HG03108 (cell line): ENCODE measurements at regions not wholly inside any gene's neighbourhood (a gene's known extent, or its start where the extent isn't known, plus 50 kb on each side); places are given as distances from the start of the nearest gene placed in this dataset.

Experiments used
- ATAC-seq: cut with Tn5 transposase; IDR thresholded peaks from one replicate; pipeline ENCODE4 v1.9.1; 2021; ENCODE audit warnings: moderate library complexity; ENCODE audit not compliant: unreplicated experiment

DNA sequence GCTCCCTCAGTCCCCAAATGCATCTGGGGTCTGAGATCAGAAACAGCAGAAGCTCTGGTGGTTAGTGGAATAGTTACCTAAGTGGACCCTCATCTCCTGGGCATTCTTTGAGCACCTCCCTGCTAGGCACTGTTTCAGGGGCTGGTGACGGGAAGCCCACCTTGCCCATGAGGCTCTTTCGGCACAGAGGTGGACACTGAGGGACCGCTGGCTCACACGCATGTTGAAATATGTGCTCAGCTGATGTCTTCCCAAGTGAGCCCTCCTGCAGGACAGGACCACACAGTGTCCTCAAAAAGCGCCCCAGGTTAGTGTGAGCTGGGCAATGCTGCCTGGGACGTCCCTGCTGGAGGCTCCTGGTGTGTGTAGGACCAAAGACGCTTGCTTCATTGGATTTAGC lies 1379.9 kb downstream of the TBC1D22A start:
- no peak for ATAC-seq

- no peak for ATAC-seq
Observed at GRCh38 chr22:48141301-48141700, 1378.9 kb downstream of the TBC1D22A start.

DNA sequence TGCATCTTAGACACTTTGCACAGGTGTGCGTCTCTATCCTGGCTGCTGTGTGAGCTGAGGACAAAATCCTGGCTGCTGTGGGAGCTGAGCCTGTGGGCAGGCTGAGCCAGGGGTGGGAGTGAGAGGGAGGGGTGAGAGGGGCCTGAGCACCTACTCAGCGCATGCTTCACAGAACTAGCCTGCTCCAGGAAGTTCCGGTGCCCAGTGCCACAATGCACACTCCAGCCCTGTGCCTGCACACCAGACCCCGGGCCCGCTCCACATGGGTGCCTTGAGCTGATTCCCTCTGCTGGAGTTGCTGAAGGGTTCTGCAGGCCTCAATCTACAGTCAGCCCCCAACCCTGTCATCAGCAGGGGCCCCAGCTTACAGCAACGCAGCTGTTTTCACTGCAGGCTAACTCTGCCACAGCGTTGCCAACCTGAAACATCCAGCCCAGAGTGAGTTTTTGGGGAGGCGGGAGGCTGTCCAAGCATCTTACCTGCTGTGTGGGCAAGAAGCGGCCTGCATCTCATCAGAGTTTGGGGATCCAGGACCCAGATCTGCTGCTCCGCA lies 1377.9 kb downstream of the TBC1D22A start:
- ATAC-seq = no peak

DNA sequence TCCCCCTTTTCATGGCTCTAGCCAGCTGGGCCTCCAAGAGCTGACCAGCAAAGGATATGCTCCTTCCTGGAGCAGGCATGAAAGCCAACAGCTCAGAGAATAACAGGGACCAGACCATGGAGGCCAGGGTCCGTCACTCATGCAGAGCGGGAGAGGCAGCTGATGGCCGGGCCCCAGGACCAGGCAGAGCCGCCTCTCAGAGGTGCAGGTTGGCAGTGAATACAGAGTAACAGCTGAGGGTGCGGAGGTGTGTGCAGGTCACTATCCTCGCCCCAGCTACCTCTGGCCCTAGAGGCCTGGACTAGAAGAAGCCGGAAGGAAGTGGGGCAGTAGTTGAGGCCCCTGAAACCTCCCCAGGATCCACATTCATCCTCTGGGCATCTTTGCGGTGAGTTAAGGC lies 1377.3 kb downstream of the TBC1D22A start:
- ATAC-seq = no peak

- no peak for ATAC-seq
Observed at GRCh38 chr22:48138855-48139254, 1376.4 kb downstream of the TBC1D22A start.

DNA sequence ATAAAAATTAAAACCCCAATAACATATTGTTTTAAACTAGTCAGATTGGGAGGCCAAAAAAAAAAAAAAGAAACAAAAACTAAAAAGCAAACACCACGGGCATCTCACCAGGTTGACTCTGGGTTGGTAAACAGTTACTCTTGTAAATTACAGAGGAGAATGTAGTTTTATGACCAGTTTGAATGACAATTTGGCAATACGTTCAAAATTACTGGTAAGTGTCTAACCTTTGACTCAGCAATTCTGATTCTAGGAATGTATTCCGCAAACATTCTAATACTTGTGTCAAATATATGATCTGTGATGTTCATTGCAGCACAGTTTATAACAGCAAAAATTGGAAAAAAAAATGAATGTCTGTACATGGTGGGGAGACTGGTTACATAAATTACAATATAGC lies 1376.0 kb downstream of the TBC1D22A start:
- no peak for ATAC-seq

DNA sequence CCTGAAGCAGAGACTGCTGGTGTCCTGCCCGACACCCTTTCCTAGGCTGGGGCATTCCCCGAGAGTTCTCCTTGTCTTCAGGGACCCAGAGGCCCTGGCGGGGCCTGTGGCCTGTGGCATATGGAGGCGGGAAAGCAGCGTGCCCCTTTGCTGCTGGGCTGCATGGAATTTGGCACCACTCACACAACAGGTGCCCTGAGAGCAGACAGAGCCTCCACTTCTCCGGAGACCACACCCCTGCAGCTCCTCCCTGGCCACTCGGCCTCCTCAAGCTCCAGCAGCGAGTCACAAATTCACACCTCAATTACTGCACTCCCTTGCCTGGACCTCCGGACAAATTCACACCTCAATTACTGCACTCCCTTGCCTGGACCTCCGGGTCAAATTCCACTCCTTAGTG lies 1375.2 kb downstream of the TBC1D22A start:
- ATAC-seq = no peak

- ATAC-seq = no peak
Observed at GRCh38 chr22:48135592-48135991, 1373.1 kb downstream of the TBC1D22A start.

- ATAC-seq = no peak
Observed at GRCh38 chr22:48125416-48125815, 1363.0 kb downstream of the TBC1D22A start.

- no peak for ATAC-seq
Observed at GRCh38 chr22:48121984-48122383, 1359.5 kb downstream of the TBC1D22A start.

GRCh38 chr22:48118654-48119053 lies 1356.2 kb downstream of the TBC1D22A start:
- ATAC-seq = no peak

DNA sequence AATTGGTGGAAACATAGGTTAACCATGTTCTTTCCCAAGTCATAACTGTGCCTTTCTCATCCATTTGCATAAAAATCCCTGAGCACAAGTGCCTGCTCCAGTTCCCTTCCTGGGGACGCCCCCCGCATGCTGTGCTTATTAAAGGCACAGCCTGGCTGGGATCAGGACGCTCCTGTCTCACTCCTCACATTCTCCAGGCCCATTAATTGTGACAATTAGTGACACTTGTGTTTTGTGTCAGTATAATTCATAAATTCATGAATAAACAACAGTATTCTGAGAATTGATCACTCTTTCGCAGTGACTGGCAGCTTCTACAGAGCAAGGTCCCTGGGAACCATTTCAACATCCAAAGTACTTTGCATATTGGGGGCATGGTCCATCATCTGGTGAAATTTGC lies 1354.4 kb downstream of the TBC1D22A start:
- ATAC-seq = no peak

DNA sequence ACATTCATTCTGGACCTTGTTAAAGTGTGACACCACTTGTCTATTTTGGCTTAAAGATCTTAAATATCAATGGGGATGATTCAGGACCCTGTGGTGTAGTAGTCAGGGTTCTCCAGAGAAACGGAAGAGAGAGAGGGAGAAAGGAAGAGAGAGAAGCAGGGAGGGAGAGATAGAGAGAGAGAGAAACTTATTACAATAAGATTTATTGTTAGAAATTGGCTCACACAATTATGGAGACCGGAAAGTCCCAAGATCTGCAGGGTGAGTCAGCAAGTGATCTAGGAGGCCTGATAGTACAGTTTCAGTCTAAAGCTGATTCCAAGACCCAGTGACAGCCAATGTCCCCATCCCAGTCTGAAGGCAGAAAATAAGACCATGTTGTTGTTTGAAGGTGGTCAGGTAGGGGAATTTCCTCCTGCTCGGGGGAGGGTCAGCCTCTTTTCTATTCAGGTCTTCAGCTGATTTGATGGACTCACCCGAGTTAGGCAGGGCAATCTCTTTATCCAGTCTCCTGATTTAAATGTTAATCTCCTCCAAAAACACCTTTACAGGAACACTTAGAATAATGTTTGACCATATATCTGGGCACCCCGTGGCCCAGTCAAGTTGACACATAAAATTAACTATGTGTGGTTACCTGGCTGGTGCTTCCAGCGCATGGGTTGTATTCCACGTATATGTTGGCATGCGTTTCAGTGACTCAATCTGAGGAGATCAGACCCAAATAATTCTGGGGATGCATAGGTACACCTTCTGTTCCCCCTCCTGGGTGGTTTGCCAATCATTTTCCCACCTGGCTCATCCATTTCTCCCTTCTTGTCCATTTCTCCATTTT lies 1350.5 kb downstream of the TBC1D22A start:
- no peak for ATAC-seq

DNA sequence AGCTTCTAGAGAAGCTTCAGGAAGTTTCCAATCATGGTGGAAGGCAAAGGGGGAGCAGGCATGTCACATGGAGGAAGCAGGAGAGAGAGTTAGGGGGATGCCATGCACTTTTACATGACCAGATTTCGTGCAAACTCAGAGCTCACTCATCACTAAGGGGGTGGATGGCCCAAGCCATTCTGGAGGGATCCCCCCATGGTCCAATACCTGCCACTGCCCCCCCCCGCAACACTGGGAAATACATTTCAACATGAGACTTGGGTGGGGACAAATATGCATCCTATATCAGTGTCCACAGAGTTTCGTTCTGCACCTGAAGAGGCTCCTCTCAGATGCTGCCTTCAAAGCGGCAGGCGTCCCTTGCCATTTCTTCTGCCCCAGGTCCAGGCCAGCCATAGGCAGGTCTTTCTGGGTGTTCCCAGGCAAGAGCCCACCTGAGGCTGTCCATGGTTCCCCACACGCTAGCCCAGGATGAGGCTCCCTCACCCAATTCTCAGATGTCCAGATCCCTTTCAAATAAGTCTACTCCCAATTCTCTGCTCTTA lies 1344.3 kb downstream of the TBC1D22A start:
- no peak for ATAC-seq

DNA sequence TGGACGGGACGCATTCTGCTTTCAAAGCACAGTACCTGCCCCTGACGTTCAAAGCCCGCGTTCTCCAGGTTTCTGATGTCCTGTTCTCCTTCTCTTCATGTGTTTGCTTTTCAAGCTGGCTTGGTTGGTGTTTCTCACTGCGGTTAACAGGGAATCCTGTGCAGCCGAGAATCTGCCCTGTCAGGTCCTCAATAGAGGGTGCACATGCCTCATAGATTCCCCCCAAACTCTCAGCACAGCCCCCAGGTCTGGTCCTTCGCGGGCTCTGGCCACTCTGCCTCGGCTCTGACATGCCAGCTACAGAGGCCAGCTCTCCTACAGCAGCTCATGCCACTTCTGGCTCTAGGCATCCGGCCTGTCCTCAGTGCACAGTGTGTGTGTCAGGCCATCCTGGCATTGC lies 1343.8 kb downstream of the TBC1D22A start:
- no peak for ATAC-seq

DNA sequence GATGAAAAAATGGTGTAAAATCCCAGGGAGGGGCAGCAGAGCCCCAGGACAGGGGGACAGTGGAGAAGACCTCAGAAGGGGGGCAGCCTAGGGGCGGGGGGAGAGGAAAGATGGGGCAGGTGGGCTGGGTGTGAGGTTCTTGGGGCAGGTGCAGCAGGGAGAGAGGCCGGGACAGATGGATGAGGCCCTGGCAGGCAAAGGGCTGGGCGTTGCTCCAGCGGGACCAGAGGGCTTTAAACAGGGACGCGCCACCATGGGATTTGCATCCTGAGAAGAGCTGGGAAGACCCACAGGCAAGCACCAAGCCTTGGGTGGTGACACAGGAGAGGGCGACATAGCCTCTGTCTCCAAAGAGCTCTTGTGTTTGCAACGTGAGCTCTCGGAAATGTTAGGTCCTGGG lies 1342.8 kb downstream of the TBC1D22A start:
- ATAC-seq = no peak

- no peak for ATAC-seq
Observed at GRCh38 chr22:48104766-48105165, 1342.3 kb downstream of the TBC1D22A start.

DNA sequence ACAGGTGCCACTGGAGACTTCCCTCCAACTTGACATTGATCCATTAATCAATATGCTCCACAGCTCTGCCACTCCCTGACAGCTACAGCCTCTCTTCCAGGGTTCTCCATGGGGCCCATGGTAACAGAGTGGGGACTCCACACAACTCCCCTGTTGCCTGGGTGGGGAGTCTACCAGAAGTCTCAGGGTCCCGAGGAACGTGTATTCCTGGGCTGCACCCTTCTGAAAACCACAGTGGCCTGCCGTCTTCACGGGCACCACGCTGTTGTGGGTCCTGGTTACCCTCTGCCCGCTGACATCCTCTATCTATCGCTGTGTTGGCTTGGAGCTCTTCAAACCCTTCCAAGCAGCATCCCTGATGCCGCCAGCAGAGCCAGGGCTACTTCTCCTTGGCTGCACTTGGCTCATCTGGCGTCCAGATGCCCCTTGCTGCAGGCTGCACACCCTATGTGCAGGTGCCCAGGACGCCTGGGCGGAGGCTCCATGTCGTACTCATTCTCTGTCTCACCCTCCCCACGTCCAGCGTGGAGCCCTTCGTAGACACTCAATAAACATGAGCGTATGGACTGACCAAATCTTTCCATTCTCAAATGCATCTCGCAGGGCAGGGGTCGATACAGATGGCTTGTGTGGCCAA lies 1341.8 kb downstream of the TBC1D22A start:
- no peak for ATAC-seq

DNA sequence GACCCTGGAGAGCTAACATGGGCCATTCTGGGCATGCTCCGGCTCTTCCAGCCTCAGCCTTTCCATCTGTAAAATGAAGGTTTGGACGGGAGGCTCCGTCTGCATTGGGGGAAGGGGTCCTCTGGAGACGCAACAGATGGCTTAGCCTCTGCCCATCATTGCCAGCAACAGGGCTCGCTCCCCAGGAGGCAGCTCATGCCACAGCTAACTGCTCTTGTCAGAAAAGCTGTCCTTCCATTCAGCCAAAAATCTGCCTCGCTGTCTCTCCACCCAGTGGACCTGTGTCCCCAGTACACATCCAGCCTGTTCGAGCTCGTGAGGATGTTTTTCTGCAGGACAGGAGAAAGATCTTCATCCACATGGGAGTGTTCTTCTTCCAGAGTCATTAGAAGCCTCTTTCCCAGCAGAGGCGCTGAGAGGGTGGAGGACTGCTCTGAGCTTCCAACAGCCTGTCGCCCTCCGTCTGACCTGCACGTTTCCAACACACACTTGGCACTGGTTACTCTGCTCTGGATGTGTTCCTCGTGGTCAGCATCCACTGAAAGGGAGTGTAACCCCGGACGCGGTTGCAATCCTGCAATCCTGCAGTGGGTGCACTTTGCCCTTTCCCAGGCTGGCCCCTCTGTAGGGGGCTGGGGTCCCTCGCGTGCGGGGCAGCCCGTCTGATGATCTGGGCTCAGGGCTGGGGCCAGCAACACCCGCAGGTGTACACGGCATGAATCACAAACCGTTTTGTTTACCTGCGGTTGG lies 1340.9 kb downstream of the TBC1D22A start:
- no peak for ATAC-seq

GRCh38 chr22:48102581-48102980 lies 1340.1 kb downstream of the TBC1D22A start:
- ATAC-seq = no peak

- ATAC-seq = no peak
Observed at GRCh38 chr22:48101704-48102103, 1339.3 kb downstream of the TBC1D22A start.
